PC-9 (cell line): ENCODE measurements at regions not wholly inside any gene's neighbourhood (a gene's known extent, or its start where the extent isn't known, plus 50 kb on each side); places are given as distances from the start of the nearest gene placed in this dataset.

ENCODE experiments used
- BruUV-seq: library from RNA; stranded (reverse); fragments of 400-500 nt; replicated peaks from 2 replicates; lab custom pipeline; 2021; lab: Mats Ljungman, UMichigan
- CTCF ChIA-PET: fragments of 300-600 bp; sonication (Branson Sonifier 250); formaldehyde crosslinking; loops from one replicate; lab custom pipeline; 2022; ENCODE audit warnings: antibody characterized with exemption; lab: Charles Lee
- POLR2A ChIA-PET: fragments of 300-600 bp; sonication (Branson Sonifier 250); formaldehyde crosslinking; loops from one replicate; lab custom pipeline; 2022; ENCODE audit warnings: antibody characterized with exemption; ENCODE audit not compliant: unreplicated experiment; lab: Charles Lee
- DNase-seq, 2 experiments: peaks; one replicate each; pipeline versions ENCODE4 v3.0.0 to v3.0.0-alpha.2; 2015 to 2022; ENCODE audit warnings: mixed read lengths in 1 of 2
- H2AFZ ChIP-seq: fragments of 200-600 bp; sonication (generic); 2 replicates; pipeline ENCODE4 v1.8.1; 2017; ENCODE audit warnings: antibody characterized with exemption
- H3F3A ChIP-seq: fragments of 200-600 bp; sonication (generic); 2 replicates; pipeline ENCODE4 v1.8.1; 2017; ENCODE audit warnings: antibody characterized with exemption, mild to moderate bottlenecking, low read depth; ENCODE audit not compliant: insufficient read depth
- H3K27ac ChIP-seq: fragments of 200-600 bp; sonication (generic); 2 replicates; pipeline ENCODE4 v1.6.1; 2016; ENCODE audit warnings: mixed run types
- H3K27me3 ChIP-seq: fragments of 200-600 bp; sonication (generic); 2 replicates; pipeline ENCODE4 v1.6.1; 2016; ENCODE audit warnings: low read depth, mixed run types; ENCODE audit not compliant: insufficient read depth
- H3K36me3 ChIP-seq: fragments of 200-600 bp; sonication (generic); 2 replicates; pipeline ENCODE4 v1.6.1; 2016; ENCODE audit warnings: low read depth, mixed run types
- H3K4me1 ChIP-seq: fragments of 200-600 bp; sonication (generic); replicated peaks from 2 replicates; pipeline ENCODE4 v1.6.1; 2016; ENCODE audit warnings: mixed run types; ENCODE audit not compliant: insufficient read depth
- H3K4me2 ChIP-seq: fragments of 200-600 bp; sonication (generic); 2 replicates; pipeline ENCODE4 v1.6.1; 2017; ENCODE audit warnings: mixed run types
- H3K4me3 ChIP-seq: fragments of 200-600 bp; sonication (generic); 2 replicates; pipeline ENCODE4 v1.6.1; 2016; ENCODE audit warnings: mixed run types
- H3K79me2 ChIP-seq: fragments of 200-600 bp; sonication (generic); 2 replicates; pipeline ENCODE4 v1.6.1; 2017; ENCODE audit warnings: low read depth, mixed run types
- H3K9me2 ChIP-seq: fragments of 200-600 bp; sonication (generic); 2 replicates; pipeline ENCODE4 v1.8.1; 2017; ENCODE audit warnings: mild to moderate bottlenecking; ENCODE audit not compliant: insufficient read depth
- H3K9me3 ChIP-seq: fragments of 200-600 bp; sonication (generic); 2 replicates; pipeline ENCODE4 v1.8.1; 2016; ENCODE audit warnings: low read depth; ENCODE audit not compliant: insufficient read depth
- H4K20me1 ChIP-seq: fragments of 200-600 bp; sonication (generic); 2 replicates; pipeline ENCODE4 v1.8.1; 2017; ENCODE audit not compliant: insufficient read depth
- EZH2 ChIP-seq: fragments of 200-600 bp; sonication (generic); IDR thresholded peaks from 2 replicates; pipeline ENCODE4 v1.8.0; 2017; ENCODE audit warnings: antibody characterized with exemption, low read depth
- intact Hi-C: fragments of 100-400 bp; cut with micrococcal nuclease; formaldehyde crosslinking; loops from one replicate; pipeline ENCODE4 v1.10.0; 2022; ENCODE audit not compliant: unreplicated experiment
- TF ChIP-seq, protein P1 (sequence below): fragments of 200-600 bp; sonication (generic); conservative IDR thresholded peaks from 2 replicates; pipeline ENCODE4 v1.6.1; 2017; ENCODE audit warnings: mixed run types, antibody characterized with exemption, mild to moderate bottlenecking, moderate library complexity

DNA sequence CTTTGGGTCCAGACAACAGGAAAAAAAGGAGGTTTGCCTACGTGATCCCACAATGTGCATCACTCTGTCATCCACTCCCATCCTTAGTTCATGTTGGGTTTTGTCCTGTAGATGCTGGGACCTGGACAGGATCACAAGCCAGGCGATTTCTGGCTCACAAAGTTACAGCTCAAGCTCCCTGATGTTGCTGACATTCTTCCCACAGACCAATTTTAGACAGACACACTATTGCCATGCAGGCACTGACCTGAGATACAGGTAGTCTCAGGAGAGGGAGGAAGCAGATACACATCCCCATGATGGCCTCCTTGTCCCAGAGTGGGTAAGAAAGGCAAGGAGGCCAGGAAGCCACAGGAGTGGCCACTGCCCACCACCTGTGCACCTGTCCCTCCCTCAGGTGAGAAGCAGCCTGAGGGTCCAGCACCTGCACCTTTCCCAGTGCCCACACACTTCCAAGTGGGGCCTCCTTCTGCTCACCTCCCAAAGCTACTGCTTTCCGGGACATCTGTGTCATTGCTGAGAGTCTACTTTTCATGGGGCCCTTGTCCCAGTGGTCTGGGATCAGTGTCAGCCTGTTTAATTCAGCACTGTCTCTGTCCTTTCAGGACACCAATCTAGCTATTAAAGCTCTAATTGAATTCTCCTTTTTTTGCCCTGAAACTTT is 52.0 kb upstream of the TOP3B start:
- intact Hi-C loops = no loop called here
- ChIA-PET POLR2A (no interaction called here), CTCF (no interaction called here)
- no peak for DNase-seq
- H2AFZ ChIP-seq = no peak overlapping the region
- H3K27me3 ChIP-seq = peaks cover 5% of the 10 kb centered on the region
- H3F3A ChIP-seq = no peaks in the 10 kb centered on the region
- no peaks in the 10 kb centered on the region for H4K20me1 ChIP-seq
- no peaks in the 10 kb centered on the region for H3K9me3 ChIP-seq
- TF ChIP-seq EZH2 = no peak
- TF ChIP-seq, protein P1, sequence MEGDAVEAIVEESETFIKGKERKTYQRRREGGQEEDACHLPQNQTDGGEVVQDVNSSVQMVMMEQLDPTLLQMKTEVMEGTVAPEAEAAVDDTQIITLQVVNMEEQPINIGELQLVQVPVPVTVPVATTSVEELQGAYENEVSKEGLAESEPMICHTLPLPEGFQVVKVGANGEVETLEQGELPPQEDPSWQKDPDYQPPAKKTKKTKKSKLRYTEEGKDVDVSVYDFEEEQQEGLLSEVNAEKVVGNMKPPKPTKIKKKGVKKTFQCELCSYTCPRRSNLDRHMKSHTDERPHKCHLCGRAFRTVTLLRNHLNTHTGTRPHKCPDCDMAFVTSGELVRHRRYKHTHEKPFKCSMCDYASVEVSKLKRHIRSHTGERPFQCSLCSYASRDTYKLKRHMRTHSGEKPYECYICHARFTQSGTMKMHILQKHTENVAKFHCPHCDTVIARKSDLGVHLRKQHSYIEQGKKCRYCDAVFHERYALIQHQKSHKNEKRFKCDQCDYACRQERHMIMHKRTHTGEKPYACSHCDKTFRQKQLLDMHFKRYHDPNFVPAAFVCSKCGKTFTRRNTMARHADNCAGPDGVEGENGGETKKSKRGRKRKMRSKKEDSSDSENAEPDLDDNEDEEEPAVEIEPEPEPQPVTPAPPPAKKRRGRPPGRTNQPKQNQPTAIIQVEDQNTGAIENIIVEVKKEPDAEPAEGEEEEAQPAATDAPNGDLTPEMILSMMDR = no peak
- no peaks in the 10 kb centered on the region for H3K9me2 ChIP-seq
- no peak overlapping the region for H3K4me3 ChIP-seq
- no TSS peak for BruUV-seq
- no peaks in the 10 kb centered on the region for H3K4me1 ChIP-seq
- H3K36me3 ChIP-seq = no peaks in the 10 kb centered on the region
- no peak overlapping the region for H3K27ac ChIP-seq
- no peaks in the 10 kb centered on the region for H3K79me2 ChIP-seq
- H3K4me2 ChIP-seq = no peak overlapping the region

DNA sequence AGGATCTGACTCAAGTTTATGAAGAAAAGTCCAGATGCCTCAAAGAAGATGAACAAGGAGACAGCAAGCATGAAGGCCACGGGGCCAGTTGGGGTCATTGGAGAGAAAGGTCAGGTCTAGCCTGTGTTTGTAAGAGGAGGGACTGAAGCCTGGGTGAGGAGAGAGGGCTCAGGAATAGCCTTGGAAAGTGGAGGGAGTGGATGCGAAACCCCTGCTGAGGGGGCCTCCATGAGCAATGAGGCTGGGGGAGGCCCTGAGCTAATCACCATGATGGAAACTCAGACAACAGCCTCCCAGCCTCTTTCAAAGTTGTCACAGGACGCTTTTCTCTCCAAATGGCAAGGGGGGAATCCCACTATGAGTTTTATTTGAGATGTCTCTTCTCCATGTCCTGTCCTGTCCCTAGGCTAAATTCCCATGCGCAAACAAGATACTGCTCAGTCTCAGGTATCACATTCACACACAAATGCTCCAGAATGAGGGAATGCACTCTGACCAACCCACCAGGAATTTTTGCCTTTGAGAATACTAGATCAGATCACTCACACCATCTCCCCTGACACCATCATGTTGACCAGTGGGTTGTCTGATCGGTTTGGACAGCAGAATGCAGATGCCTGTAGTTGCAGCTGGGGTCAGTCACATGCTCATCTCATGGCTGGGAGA is 51.3 kb upstream of the TOP3B start:
- intact Hi-C loops = no loop called here
- no TSS peak for BruUV-seq

DNA sequence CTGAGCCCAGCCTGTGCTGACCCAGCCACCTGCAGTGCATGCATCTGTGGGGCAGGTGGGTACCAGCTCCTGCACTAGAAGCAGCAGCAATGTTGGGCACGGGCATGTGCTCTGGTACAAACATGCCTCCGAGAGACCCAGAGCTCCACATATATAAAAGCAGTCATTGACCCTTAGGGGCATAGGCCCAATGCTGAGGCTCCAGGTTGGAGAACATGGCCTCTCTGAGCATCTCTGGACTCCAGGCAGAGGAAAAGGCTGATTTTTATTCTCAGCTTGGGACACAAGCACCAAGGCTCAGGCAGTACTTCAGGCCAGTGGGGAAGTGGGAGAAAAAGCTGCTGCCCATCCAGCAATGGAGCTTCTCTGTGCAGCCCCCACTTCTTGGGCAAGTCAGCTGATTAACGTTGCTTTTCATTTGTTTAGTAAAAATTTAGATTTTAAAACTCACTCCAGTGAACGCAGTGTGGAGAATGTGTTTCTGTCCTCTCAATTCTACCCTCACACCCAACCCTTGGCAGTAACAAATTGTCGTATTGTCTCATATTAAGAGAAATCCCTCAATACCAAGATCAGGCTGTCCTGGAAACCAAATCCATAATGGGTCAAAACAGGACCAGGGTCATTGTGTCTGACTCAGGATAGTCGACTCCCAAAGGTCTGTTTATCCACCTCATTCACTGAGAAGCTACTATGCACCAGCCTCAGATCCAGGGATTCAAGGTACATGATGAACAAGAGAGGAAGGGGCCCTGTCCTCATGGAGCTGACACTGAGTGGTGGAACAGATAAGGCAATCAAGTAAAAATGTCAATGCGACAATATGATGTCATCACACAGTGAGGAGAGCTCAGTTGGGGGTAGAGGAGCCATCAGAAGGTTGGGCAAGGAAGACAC is 50.6 kb upstream of the TOP3B start:
- H3K9me3 ChIP-seq = no peaks in the 10 kb centered on the region
- no peak overlapping the region for H3K27ac ChIP-seq
- peaks cover 5% of the 10 kb centered on the region for H3K27me3 ChIP-seq
- no peak overlapping the region for H3K4me3 ChIP-seq
- no peaks in the 10 kb centered on the region for H3K36me3 ChIP-seq
- BruUV-seq = no TSS peak
- H3K4me2 ChIP-seq = no peak overlapping the region
- H3K4me1 ChIP-seq = no peaks in the 10 kb centered on the region
- no peaks in the 10 kb centered on the region for H4K20me1 ChIP-seq
- no peak overlapping the region for H2AFZ ChIP-seq
- ChIA-PET POLR2A (no interaction called here), CTCF (no interaction called here)
- no peak for TF ChIP-seq EZH2
- TF ChIP-seq, protein P1 = no peak
- H3K79me2 ChIP-seq = no peaks in the 10 kb centered on the region
- no peaks in the 10 kb centered on the region for H3F3A ChIP-seq
- no peak for DNase-seq
- H3K9me2 ChIP-seq = no peaks in the 10 kb centered on the region
- intact Hi-C loops = no loop called here

More for the DNA sequence above, 51.3 kb upstream of the TOP3B start:
- CTCF ChIA-PET = no interaction called here
- no peaks in the 10 kb centered on the region for H3K4me1 ChIP-seq
- H4K20me1 ChIP-seq = no peaks in the 10 kb centered on the region
- H3K27me3 ChIP-seq = peaks cover 5% of the 10 kb centered on the region
- H3K9me3 ChIP-seq = no peaks in the 10 kb centered on the region
- no peaks in the 10 kb centered on the region for H3F3A ChIP-seq
- H3K27ac ChIP-seq = no peak overlapping the region
- no peak overlapping the region for H2AFZ ChIP-seq
- H3K9me2 ChIP-seq = no peaks in the 10 kb centered on the region
- no peak overlapping the region for H3K4me2 ChIP-seq
- TF ChIP-seq, protein P1 = no peak
- TF ChIP-seq EZH2 = no peak
- no peaks in the 10 kb centered on the region for H3K79me2 ChIP-seq
- H3K4me3 ChIP-seq = no peak overlapping the region
- no peaks in the 10 kb centered on the region for H3K36me3 ChIP-seq
- POLR2A ChIA-PET = no interaction called here
- no peak for DNase-seq
